CD4-positive, alpha-beta T cell (primary cell): ENCODE measurements at regions not wholly inside any gene's neighbourhood (a gene's known extent, or its start where the extent isn't known, plus 50 kb on each side); places are given as distances from the start of the nearest gene placed in this dataset.

Source experiments
- ATAC-seq: fragments of 200-7000 bp; cut with Tn5 transposase; one replicate; pipeline ENCODE4 v1.10.0; 2022; ENCODE audit warnings: mild to moderate bottlenecking; ENCODE audit not compliant: poor library complexity
- CTCF ChIA-PET: fragments of 350-600 bp; sonication (Branson Sonifier 250); formaldehyde crosslinking; loops from one replicate; lab custom pipeline; 2021; ENCODE audit warnings: antibody characterized with exemption, inconsistent platforms; lab: Charles Lee
- POLR2A ChIA-PET: fragments of 350-600 bp; sonication (Branson Sonifier 250); formaldehyde crosslinking; loops from one replicate; lab custom pipeline; 2021; ENCODE audit warnings: antibody characterized with exemption, inconsistent platforms; lab: Charles Lee
- DNase-seq, 14 experiments: peaks; one replicate each; pipeline ENCODE4 v3.0.0-alpha.2; 2013 to 2020; ENCODE audit warnings: mixed read lengths in 2 of 14
- H3K27ac ChIP-seq, 2 donors: one replicate each; pipeline versions ENCODE4 v1.5.1 to v1.7.0; 2013; ENCODE audit warnings: low read length in 2 of 2, low read depth in 1 of 2, mild to moderate bottlenecking in 1 of 2
- H3K27me3 ChIP-seq, 2 experiments: 1 replicate in 1 of 2; 2 replicates in 1 of 2; pipeline versions ENCODE4 v1.6.1 to v1.7.0; 2013; ENCODE audit warnings: low read length in 2 of 2, control low read depth in 1 of 2, mild to moderate bottlenecking in 1 of 2, moderate library complexity in 1 of 2; ENCODE audit not compliant: insufficient read depth in 2 of 2, control insufficient read depth in 1 of 2
- H3K36me3 ChIP-seq: one replicate; pipeline ENCODE4 v1.6.1; 2013; ENCODE audit warnings: low read length, control low read depth; ENCODE audit not compliant: insufficient read depth
- H3K4me1 ChIP-seq: one replicate; pipeline ENCODE4 v1.6.1; 2013; ENCODE audit warnings: low read length, control low read depth; ENCODE audit not compliant: insufficient read depth
- H3K4me3 ChIP-seq: one replicate; pipeline ENCODE4 v1.5.1; 2013; ENCODE audit warnings: mild to moderate bottlenecking, low read length, moderate library complexity
- H3K9me3 ChIP-seq, 2 experiments: 1 replicate in 1 of 2; 2 replicates in 1 of 2; pipeline versions ENCODE4 v1.6.1 to v1.7.0; 2013; ENCODE audit warnings: low read length in 2 of 2, mild to moderate bottlenecking in 2 of 2, control low read depth in 1 of 2, moderate library complexity in 1 of 2; ENCODE audit not compliant: control insufficient read depth in 1 of 2, insufficient read depth in 1 of 2
- H3K27ac Mint-ChIP-seq: one replicate; pipeline ENCODE4 v1.8.0; 2020; ENCODE audit warnings: mixed read lengths
- H3K27me3 Mint-ChIP-seq: one replicate; pipeline ENCODE4 v1.8.0; 2021; ENCODE audit warnings: mixed read lengths
- H3K36me3 Mint-ChIP-seq: one replicate; pipeline ENCODE4 v1.8.0; 2021; ENCODE audit warnings: low read depth, mixed read lengths
- H3K4me1 Mint-ChIP-seq: one replicate; pipeline ENCODE4 v1.8.0; 2021; ENCODE audit warnings: low read depth, mixed read lengths
- H3K4me3 Mint-ChIP-seq: one replicate; pipeline ENCODE4 v1.8.0; 2020; ENCODE audit warnings: mild to moderate bottlenecking, mixed read lengths
- H3K9me3 Mint-ChIP-seq: one replicate; pipeline ENCODE4 v1.8.0; 2020; ENCODE audit warnings: mixed read lengths
- intact Hi-C, 2 experiments: fragments of 100-400 bp; cut with DNase I in 1 of 2; cut with micrococcal nuclease in 1 of 2; formaldehyde crosslinking; loops; one replicate each; pipeline versions ENCODE4 v1.15.1 to v1.9.0; 2023 to 2025; cut with DNase I, micrococcal nuclease
- TF ChIP-seq, protein P1 (sequence below): fragments of 200-600 bp; IDR thresholded peaks from one replicate; pipeline ENCODE4 v1.8.0; 2022; ENCODE audit warnings: antibody characterized with exemption, mild to moderate bottlenecking

DNA sequence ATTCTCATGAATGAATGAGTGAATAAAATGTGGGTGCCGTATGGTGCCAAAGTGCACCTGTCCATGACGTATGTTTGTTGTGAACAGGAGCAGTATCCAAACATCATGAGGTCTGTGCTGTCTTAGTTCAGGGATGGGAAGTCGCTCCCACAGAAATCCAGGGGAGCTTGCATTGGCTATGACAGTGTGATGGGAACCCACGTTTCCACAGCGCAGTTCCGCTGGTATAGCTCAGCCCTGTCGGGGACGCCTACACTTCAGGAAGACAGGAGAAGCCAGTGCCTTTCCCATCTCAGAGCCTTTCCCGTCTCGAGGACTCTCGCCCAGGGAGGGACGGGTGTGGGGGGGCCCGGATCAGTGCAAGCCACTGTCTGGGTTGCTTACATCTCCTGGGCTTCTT lies 69.8 kb downstream of the DACT2 start:
- Mint-ChIP-seq H3K36me3 (no peaks in the 10 kb centered on the region), H3K9me3 (no peaks in the 10 kb centered on the region), H3K4me1 (no peaks in the 10 kb centered on the region), H3K4me3 (no peak overlapping the region), H3K27ac (no peak overlapping the region), H3K27me3 (peaks cover 4% of the 10 kb centered on the region)
- ChIA-PET POLR2A (no interaction called here), CTCF (no interaction called here)
- Histone ChIP-seq H3K36me3 (no peaks in the 10 kb centered on the region), H3K9me3 (no peaks in the 10 kb centered on the region), H3K4me1 (no peaks in the 10 kb centered on the region), H3K27ac (no peak overlapping the region), H3K27me3 (no peaks in the 10 kb centered on the region), H3K4me3 (no peak overlapping the region)
- DNase-seq (no peak), ATAC-seq (no peak)
- TF ChIP-seq, protein P1, sequence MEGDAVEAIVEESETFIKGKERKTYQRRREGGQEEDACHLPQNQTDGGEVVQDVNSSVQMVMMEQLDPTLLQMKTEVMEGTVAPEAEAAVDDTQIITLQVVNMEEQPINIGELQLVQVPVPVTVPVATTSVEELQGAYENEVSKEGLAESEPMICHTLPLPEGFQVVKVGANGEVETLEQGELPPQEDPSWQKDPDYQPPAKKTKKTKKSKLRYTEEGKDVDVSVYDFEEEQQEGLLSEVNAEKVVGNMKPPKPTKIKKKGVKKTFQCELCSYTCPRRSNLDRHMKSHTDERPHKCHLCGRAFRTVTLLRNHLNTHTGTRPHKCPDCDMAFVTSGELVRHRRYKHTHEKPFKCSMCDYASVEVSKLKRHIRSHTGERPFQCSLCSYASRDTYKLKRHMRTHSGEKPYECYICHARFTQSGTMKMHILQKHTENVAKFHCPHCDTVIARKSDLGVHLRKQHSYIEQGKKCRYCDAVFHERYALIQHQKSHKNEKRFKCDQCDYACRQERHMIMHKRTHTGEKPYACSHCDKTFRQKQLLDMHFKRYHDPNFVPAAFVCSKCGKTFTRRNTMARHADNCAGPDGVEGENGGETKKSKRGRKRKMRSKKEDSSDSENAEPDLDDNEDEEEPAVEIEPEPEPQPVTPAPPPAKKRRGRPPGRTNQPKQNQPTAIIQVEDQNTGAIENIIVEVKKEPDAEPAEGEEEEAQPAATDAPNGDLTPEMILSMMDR = no peak
- intact Hi-C loops = no loop called here

DNA sequence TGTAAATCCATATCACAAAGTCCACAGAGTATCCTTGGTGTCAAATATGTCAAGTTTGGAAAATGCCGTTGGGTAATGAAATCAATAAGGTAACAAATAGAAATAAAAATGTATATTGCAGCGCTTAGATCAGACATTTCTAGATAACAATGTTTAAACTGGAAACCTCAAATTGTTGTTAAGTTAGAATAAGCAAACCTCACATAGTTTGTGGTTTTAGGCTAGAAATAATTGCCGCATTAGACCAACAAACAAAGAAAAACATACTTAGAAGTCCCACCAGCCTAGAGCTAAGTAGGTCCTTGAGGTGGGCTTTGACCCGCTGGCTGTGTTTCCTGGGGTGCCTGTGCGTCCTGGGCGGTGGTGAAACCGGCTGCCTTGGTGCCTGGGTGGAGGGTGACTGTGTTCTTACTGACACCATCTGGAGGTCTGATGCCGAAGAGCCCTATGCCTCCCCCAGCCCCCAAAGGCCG lies 71.4 kb downstream of the DACT2 start:
- H3K27ac ChIP-seq = no peak overlapping the region
- H3K27me3 ChIP-seq = no peaks in the 10 kb centered on the region
- no peaks in the 10 kb centered on the region for H3K36me3 Mint-ChIP-seq
- no peak for ATAC-seq
- H3K4me1 ChIP-seq = no peaks in the 10 kb centered on the region
- H3K4me1 Mint-ChIP-seq = no peaks in the 10 kb centered on the region
- POLR2A ChIA-PET = no interaction called here
- H3K36me3 ChIP-seq = no peaks in the 10 kb centered on the region
- H3K27me3 Mint-ChIP-seq = peaks cover 4% of the 10 kb centered on the region
- H3K9me3 Mint-ChIP-seq = no peaks in the 10 kb centered on the region
- intact Hi-C loops = no loop called here
- no peak overlapping the region for H3K27ac Mint-ChIP-seq
- H3K4me3 ChIP-seq = no peak overlapping the region
- H3K4me3 Mint-ChIP-seq = no peak overlapping the region
- CTCF ChIA-PET = no interaction called here
- DNase-seq = no peak
- TF ChIP-seq, protein P1 = no peak
- no peaks in the 10 kb centered on the region for H3K9me3 ChIP-seq

DNA sequence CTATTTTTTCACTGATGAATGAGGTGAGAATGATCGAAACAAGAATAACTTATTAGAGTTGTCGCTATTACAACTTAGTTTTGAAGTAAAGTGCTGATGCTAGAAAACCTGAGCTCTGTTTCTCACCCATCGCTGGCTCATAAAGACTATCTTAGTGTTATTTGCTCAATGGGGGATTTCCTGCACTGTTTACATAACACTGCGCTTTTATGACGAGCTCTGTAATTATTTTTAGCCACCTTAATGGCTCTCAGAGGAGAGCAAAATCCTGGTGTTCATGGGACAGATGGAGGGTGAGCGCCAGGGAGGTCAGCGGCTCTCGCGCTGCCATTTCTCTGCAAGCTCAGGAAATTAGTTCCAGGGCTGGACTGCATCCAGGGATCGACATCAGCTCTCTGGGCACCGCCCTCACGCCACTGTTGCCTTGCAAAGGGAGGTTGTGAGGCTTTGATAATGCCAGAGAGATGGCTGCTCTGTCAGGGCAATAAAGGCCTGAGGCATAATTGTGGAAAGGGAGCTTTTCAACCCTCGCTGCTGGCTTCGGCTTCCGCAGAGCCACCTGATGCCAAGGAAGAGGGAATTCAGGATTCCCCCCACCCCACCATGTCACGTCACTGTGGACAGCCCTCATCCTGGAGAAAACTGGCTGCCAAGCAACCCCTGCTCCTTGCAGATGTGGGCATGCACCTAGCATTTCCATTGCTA lies 72.0 kb downstream of the DACT2 start:
- H3K9me3 Mint-ChIP-seq = no peaks in the 10 kb centered on the region
- ATAC-seq = no peak

More for the DNA sequence above, 72.0 kb downstream of the DACT2 start:
- H3K4me3 ChIP-seq = no peak overlapping the region
- no peaks in the 10 kb centered on the region for H3K27me3 ChIP-seq
- no peaks in the 10 kb centered on the region for H3K36me3 Mint-ChIP-seq
- intact Hi-C loops = no loop called here
- no peaks in the 10 kb centered on the region for H3K9me3 ChIP-seq
- no peaks in the 10 kb centered on the region for H3K4me1 Mint-ChIP-seq
- no peak overlapping the region for H3K27ac Mint-ChIP-seq
- H3K27ac ChIP-seq = no peak overlapping the region
- ChIA-PET CTCF (no interaction called here), POLR2A (no interaction called here)
- peaks cover 4% of the 10 kb centered on the region for H3K27me3 Mint-ChIP-seq
- TF ChIP-seq, protein P1 = no peak
- no peak overlapping the region for H3K4me3 Mint-ChIP-seq
- H3K4me1 ChIP-seq = no peaks in the 10 kb centered on the region
- no peaks in the 10 kb centered on the region for H3K36me3 ChIP-seq
- DNase-seq = no peak
